ENCODE measurements at regions not wholly inside any gene's neighbourhood (a gene's known extent, or its start where the extent isn't known, plus 50 kb on each side); places are given as distances from the start of the nearest gene placed in this dataset.

DNA sequence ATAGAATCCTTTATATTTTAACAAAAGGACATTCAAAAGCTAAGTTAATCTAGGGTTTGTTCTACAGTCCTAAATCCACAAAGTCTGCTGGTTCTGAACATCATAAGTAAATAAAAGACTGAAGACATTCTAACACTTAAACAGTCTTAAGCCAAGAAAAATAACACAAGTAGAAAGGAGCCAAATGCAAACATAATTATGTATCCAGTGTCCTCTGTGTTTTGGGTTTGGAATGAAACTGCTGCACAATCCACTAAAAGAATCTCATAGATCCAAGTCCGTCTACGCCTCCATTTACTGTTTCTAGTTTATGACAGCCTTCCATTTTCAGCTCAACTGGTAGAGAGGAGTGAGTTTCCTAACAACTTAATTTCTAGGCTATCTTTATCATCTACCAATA is 623.6 kb upstream of the FZD8 start:
- DNase-seq (ENCODE audit: low read depth in 4 of 4, low spot score in 3 of 4): no peak

DNA sequence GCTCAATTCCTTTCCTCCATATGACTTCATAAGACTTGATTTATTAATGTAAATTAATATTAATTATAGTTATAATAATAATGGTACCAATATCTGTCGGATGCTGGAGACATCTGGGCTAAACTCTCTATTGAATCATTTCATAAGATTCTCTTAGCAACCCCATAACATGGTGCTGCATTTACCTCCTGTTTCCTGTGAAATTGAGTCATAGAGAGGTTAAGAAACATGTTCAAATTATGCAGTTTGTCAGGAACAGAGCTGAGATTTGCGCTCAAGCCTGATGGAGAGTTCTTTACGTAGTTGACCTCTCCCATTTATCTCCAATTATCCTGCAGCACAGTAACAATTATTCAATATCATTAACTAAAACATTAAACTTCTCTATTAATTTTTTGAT is 621.8 kb upstream of the FZD8 start:
- DNase-seq (ENCODE audit: low read depth in 4 of 4, low spot score in 3 of 4): no peak

DNA sequence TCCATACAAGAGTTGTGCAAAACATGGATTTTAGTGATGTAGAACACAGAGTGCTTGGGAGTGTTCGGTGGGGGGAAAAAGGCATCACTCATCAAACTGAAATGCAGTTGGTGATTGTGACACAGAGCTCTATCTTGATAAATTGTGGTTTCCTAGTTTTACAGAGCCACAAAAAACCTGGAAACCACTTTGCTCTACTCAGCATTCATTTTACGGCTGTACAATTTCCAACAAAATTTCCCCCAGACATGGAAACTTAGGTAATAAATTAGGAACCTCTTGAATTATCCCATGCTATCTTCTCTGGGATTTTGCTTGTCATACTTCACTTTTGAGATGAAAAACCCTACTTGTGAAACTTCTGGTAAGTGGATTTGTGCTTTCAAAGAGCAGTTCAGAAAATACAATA is 614.9 kb upstream of the FZD8 start:
- no peak for DNase-seq (ENCODE audit: low read depth in 4 of 4, low spot score in 3 of 4)

DNA sequence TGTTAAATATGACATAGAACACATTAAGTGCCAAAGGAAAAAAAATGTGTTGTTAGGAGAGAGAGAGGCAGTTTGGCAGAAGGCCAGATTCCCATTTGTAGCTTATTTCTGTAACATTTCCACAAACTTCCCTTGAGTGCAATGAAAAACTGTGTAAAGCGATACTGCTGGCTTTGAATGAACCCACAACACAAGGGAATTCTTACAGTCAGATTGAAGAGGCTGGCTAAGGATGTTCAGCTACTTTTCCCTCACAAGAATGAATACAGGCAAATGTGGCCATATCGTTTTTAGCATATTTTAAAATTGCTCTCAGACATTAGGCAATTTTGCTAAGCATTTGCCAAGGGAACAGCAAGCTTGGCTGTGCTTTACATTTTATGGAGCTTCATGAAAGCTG is 614.1 kb upstream of the FZD8 start:
- peak in 1 of 4 donors; percentile 8 for DNase-seq (ENCODE audit: low read depth in 4 of 4, low spot score in 3 of 4)

DNA sequence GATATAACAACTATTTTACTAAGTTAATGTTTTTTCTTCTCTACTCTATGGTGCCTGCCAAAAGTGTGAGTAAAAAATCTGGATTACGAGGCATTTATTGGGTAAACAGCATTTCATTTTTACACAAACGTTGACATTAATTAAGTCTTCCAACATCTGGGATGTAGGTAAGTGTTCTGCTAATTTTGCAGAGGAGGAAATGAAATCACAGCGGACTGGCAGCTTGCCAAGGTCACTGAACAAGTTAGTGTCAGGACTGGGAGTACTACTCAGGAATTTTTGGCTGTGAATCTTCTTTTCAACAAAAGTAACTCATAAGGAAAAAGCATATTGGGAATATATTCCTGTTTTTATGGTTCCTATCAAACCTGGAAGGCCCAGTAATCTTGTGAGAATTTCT is 612.1 kb upstream of the FZD8 start:
- DNase-seq (ENCODE audit: low read depth in 4 of 4, low spot score in 3 of 4): peak in 1 of 4 donors; percentile 6

DNA sequence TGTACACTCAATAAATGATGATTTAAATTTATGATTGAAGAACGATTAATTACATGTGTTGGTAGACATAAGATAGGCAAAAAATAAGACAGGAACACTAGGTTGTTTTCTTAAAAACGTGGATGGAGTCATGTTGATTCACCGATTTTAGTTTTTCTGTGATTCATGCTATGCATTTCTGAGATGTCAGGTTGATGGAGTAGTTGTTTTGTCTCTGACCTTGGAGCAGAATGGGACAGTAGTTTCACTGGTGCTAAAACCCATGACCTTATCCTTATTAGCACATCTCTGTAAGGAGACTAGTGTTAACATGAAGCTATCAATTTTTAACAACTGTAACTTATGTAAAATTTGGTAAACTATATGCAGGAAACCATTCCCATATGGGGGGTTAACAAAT is 611.6 kb upstream of the FZD8 start:
- no peak for DNase-seq (ENCODE audit: low read depth in 4 of 4, low spot score in 3 of 4)

DNA sequence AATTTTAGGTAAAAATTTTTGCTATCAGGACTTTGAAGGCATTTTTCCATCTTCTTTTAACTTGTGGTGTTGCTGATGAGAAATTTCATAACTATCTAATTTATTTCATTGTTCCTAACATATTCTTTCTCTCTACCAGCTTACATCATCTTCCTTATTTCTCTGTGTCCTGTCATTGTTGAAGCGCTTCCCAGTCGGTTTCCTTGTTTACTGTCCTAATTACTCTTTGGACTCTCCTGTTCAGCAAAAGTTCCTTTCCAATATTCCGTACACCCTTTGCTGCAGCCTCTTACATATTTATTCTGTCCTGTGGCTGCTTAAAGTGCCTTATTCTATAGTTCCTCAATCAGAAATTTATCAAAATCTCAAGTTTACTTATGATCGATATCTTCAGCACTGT is 609.0 kb upstream of the FZD8 start:
- DNase-seq (ENCODE audit: low read depth in 4 of 4, low spot score in 3 of 4): no peak

DNA sequence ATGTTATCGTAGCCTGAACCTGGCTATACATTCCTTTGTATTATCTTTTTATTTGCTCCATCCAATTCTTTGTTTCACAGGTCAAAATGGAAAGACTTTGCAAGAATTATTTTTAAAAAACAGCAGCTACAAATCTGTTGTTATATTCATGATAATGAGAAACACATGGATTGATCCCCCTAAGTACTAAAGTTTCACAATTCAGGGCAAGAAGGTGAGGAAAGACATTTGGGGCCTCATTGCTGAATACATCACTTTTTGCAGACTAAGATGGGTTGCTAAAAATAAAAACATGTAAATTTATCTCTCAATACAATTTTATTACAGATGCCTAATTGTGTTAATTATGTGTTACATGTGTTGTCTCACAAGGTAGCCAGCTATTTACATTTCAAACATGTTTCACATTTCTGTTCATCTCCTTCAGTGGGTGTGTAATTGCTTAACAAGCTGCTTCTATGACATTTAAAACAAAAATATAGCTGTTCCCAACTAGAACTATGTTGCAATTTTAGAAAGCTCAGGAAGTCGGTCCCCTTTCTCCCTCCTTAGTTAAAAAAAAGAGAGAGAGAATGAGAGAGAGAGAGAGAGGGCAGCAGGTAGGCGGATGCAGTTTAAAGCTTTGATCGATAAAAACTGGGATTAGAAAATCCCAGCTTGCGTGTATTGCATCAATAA is 606.3 kb upstream of the FZD8 start:
- DNase-seq (ENCODE audit: low read depth in 4 of 4, low spot score in 3 of 4): no peak

DNA sequence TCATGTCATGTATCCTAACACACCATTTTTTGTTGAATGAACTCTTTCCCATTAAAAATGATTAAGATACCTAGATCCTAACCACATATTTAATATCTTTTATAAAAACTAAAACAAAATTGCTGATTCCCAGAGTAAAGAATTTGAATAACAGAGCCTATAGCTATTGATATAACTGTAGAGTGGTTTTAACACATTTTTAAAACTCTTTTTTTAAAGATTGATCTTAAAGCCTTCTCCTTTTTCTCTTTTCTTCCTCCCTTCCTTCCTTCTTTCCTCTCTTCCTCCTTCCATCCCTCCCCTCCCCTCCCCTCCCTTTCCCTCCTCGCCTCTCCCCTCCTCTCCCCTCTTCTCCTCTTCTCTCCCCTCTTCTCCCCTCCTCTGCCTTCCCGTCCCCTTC is 605.4 kb upstream of the FZD8 start:
- no peak for DNase-seq (ENCODE audit: low read depth in 4 of 4, low spot score in 3 of 4)

DNA sequence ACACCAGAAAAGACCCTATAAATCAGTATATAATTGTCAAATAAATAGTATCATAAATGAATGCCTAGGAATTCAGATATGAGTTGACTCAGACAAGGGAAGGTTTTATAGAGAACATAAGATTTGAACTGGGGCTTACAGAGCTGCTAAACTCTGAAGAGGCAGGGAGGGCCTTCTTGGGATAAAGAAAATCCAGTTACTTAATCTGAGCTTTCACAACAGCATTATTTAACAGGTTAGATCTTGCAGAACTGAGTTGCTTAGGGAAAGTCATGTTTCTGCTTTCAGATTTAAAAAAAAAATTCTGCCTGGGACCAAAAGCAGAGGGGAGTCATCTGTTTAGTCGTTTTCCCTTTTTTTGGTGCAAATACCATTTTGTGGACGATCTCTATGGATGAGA is 594.8 kb upstream of the FZD8 start:
- no peak for DNase-seq (ENCODE audit: low read depth in 4 of 4, low spot score in 3 of 4)

DNA sequence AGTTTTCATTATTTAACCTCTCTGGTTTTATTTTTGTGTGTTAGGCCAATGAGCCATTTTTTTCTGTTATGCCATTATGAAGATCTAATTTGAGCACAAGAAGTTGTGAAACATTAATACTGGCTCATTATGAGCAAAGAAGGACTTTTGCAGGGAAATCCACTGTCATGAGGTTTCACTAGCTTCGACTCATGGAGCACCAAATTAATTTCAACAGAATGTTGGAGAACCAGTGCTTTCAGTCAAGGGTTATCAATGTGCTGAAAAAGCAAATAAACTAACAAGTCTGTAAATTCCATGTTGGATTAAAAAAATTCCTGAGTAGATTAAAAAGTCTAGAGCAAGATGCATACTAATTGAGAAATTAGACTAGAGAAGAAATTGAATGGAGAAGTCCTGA is 594.2 kb upstream of the FZD8 start:
- no peak for DNase-seq (ENCODE audit: low read depth in 4 of 4, low spot score in 3 of 4)

DNA sequence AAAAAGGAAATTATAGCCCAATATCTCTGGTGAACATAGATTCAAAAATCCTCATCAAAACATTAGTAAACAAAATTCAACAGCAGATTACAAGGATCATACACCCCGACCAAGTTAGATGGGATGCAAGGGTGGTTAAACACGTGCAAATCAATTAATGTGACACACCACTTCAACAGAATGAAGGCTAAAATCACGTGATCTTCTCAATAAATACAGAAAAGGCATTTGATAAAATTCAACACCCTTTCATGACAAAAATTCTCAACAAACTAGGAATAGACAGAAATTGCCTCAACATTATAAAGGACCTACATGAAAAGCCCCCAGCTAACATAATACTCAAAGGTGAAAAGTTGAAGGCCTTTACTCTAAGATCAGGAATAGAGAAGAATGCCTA is 590.8 kb upstream of the FZD8 start:
- no peak for DNase-seq (ENCODE audit: low read depth in 4 of 4, low spot score in 3 of 4)

DNA sequence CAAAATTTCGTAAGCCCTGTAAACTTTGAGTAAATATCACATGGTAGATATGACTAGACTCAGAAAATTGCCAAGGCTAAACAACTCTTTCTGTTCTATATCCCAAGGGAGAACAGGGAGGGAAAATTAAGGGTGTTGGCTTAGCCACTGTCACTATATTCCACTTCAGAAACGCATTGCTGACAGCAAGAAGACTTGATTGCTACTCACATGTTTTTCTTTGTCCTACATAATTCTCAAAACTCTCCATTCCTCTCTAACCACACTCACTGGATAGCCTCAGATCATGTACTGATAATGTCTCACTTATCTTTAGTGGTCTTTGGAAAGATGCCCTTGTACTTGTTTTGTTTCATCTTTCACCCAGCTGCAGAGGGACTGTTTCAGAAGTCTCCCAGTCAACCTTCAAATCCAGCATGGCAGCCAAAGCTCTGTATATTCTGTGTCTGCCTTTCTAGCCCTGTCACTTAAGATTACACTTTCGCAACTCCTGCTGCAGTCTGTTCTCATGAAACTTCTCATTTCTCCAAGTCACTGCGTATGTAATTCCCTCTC is 582.4 kb upstream of the FZD8 start:
- no peak for DNase-seq (ENCODE audit: low read depth in 4 of 4, low spot score in 3 of 4)

DNA sequence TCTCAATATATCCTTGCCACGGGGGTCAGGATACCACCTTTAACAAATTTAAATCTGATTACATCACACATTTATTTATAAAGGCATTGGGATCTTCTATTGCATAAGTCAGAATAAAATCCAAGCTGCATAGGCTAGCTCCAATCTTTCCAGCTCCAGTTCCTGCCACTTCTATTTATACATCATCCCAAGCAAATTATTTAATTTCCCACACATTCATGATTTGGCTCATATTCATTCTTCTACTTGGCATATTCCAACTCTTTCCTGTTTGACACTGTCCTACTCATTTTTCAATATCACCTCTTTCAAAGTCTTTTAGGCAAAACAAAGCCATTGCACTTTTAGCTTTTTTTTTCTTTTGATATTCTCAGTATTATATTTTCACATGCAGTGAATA is 579.0 kb upstream of the FZD8 start:
- DNase-seq (ENCODE audit: low read depth in 4 of 4, low spot score in 3 of 4): no peak

DNA sequence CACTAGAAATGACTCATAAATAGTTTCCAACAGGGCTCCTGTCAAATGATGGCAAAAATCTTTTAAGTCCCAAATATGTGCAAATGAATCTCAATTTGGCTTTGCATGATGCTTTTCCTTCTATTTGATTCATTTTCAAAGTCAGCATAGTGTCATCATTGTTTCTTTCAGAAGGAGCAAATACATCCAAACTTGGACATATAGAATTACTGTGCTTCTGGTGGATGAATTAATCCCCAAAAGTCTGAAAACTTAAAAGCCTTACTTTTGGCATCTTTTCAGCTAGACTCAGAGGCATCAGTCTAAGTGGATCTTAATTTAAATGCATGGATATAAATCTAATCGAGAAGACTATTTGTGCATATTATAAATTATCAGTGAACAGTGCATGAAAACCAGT is 578.1 kb upstream of the FZD8 start:
- DNase-seq (ENCODE audit: low read depth in 4 of 4, low spot score in 3 of 4): no peak

DNA sequence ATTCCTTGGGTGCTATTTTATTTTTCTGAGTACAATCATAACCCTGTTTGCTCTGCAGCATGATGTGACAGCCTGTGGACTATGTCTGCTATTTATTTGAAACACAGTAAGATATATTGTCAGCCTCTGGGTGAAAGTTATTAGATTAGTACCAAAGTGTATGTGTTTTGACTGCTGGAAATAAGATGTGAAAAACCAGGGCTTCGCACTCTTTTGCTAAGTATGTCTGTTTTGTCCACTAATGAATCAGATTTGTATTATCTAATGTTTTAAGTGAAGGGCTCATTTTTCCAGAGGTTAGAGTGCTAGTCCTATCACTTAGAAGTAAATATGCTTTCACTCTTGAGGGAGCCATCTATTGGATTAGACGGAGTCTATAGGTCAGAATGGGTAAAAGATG is 569.8 kb upstream of the FZD8 start:
- DNase-seq (ENCODE audit: low read depth in 4 of 4, low spot score in 3 of 4): no peak

DNA sequence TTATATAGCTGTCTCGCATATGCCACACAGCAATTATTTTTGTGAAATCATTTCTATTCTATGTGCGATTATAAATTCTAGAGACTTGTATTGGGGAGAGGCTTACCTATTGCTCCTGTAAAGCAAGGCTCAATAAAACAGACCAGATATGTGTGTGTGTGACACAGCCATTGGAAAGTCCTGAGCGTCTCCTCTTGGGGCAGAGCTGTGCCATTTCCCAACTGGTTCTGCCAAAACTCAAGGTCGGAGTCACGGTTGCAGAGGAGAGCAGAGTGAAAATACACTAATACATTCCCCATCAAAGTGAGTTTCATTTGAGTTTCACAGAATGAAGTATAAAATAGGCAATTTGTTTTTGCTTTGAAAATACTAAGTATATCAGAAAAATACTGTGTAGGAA is 567.4 kb upstream of the FZD8 start:
- no peak for DNase-seq (ENCODE audit: low read depth in 4 of 4, low spot score in 3 of 4)

DNA sequence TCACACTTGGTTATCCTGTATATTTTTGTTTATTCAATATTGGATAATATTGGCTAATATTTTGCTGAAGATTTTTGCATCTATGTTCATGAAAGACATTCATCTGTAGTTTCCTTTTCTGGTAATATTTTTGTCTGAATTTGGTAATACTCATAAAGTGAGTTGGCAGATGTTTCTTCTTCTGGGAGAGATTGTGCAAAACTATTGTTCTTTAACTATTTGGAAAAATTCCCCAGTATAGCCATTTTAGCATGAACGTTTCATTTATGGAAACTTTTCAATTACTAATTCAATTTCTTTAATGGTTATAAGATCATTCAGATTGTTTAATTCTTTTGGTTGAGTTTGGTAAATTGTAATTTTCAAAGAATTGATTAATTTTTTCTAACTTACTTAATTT is 560.8 kb upstream of the FZD8 start:
- DNase-seq (ENCODE audit: low read depth in 4 of 4, low spot score in 3 of 4): no peak

DNA sequence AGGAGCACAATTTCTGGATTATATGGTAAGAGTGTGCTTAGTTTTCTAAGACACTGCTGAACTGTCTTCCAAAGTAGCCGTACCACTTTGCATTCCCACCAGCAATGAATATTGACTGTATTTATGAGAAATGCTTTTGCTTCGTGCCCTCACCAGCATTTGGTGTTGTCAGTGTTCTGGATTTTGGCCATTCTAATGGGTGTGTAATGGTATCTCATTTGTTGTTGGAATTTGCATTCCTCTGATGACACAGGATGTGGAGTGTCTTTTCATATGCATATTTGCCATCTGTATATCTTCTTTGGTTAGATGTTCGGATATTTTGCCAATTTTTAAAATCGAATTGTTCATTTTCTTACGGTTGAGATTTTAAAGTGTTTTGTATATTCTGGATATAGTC is 558.5 kb upstream of the FZD8 start:
- DNase-seq (ENCODE audit: low read depth in 4 of 4, low spot score in 3 of 4): no peak

DNA sequence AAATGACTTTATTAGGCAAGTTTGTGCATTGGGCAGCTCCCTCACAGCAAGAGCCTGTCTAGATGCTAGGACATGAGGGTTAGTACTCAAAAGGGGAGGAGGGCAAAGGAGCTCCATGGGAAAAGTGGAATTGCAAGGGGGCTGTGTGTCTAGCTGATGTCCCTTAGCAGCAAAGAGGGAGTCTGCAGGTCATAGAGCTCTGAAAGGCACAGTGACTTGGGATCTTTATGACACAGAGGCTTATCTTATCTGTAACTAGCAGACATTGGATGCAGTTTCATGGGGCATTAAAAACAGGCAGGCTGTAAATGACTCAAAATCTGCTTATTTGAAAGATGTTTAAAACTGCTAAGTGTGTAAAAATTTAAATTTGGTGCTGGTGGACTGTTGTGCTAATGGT is 556.2 kb upstream of the FZD8 start:
- no peak for DNase-seq (ENCODE audit: low read depth in 4 of 4, low spot score in 3 of 4)

DNA sequence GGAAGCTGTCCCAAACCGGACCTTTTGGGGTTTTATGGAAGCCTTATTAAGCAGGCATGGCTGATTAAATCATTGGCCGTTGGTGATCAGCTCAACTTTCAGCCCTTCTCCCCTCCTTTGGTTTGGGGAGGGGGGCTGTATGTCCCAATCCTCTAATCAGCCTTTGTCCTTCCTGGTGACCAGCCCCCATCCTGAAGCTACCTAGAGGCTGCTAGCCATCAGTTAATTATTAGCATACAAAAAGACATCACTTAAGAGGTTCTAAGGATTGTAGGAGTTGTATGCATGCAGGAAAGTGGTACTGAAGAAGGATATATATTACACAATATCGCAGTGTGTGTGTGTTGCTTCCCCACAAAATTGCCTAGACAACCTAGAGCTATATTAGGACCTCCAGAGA is 553.3 kb upstream of the FZD8 start:
- no peak for DNase-seq (ENCODE audit: low read depth in 4 of 4, low spot score in 3 of 4)

DNA sequence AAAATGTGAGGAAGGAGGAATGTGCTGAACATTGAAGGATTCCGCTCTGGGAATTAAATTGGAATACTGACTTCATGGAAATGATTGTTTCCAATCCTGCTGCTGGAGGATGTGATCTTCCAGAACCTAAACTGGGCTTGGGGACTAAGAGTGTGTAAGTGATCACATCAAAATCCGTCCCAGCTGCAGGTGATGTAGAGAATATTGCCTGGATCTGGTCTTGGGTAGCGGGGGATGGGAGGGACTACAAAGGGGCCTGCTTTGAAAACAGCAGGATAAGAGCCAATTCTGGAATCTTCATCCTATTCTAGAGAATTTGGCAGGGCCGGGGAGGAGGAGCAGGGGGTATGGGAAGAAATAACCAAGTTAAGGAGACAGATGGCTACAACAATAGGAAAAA is 552.2 kb upstream of the FZD8 start:
- no peak for DNase-seq (ENCODE audit: low read depth in 4 of 4, low spot score in 3 of 4)

DNA sequence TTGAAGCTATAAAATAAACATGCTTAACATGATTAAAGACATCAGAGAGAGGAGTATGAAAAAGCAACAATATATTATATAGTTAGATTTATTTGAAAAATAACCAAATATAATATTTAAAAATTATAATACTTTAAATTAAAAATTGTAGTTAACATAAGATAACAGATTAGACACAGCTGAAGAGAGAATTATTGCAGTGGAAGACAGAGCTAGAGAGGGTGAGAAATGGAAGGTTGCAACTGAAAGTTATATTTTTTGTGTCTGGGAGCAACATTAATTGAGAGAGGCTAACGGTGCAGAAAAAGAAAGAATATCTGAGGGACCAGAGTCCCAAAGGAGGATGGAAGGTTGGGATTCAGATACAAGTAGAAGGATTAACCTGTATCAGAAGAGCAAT is 548.9 kb upstream of the FZD8 start:
- no peak for DNase-seq (ENCODE audit: low read depth in 4 of 4, low spot score in 3 of 4)
